GM21717 (cell line): ENCODE measurements at regions not wholly inside any gene's neighbourhood (a gene's known extent, or its start where the extent isn't known, plus 50 kb on each side); places are given as distances from the start of the nearest gene placed in this dataset.
"Not testable (repeated sequence)": the region's sequence is repeated elsewhere in the genome, so short reads cannot be mapped to it uniquely, and the experiment has no call there.

Experiments
- ATAC-seq: cut with Tn5 transposase; IDR thresholded peaks from one replicate; pipeline ENCODE4 v1.9.1; 2021; ENCODE audit warnings: mild to moderate bottlenecking, moderate library complexity; ENCODE audit not compliant: unreplicated experiment

- ATAC-seq: not testable (repeated sequence)
Observed at GRCh38 chr2:19615402-19615801, 257.0 kb upstream of the OSR1 start.

GRCh38 chr2:19614066-19614465 is 255.6 kb upstream of the OSR1 start:
- ATAC-seq: no peak

GRCh38 chr2:19611491-19612332 is 253.3 kb upstream of the OSR1 start:
- no peak for ATAC-seq

GRCh38 chr2:19609266-19609665 is 250.8 kb upstream of the OSR1 start:
- no peak for ATAC-seq

- no peak for ATAC-seq
Observed at GRCh38 chr2:19607931-19608771, 249.7 kb upstream of the OSR1 start.

GRCh38 chr2:19607400-19607799 is 249.0 kb upstream of the OSR1 start:
- ATAC-seq: no peak

- no peak for ATAC-seq
Observed at GRCh38 chr2:19600982-19601381, 242.6 kb upstream of the OSR1 start.

GRCh38 chr2:19600506-19600905 is 242.1 kb upstream of the OSR1 start:
- no peak for ATAC-seq

- no peak for ATAC-seq
Observed at GRCh38 chr2:19598971-19599370, 240.5 kb upstream of the OSR1 start.

- no peak for ATAC-seq
Observed at GRCh38 chr2:19592197-19592596, 233.8 kb upstream of the OSR1 start.

GRCh38 chr2:19589791-19590190 is 231.4 kb upstream of the OSR1 start:
- ATAC-seq: no peak

GRCh38 chr2:19580830-19581229 is 222.4 kb upstream of the OSR1 start:
- ATAC-seq: no peak

GRCh38 chr2:19580264-19580663 is 221.8 kb upstream of the OSR1 start:
- ATAC-seq: no peak

GRCh38 chr2:19579461-19579860 is 221.0 kb upstream of the OSR1 start:
- ATAC-seq: no peak

GRCh38 chr2:19577723-19578122 is 219.3 kb upstream of the OSR1 start:
- no peak for ATAC-seq

GRCh38 chr2:19576411-19576810 is 218.0 kb upstream of the OSR1 start:
- ATAC-seq: no peak

- ATAC-seq: no peak
Observed at GRCh38 chr2:19575641-19576040, 217.2 kb upstream of the OSR1 start.

GRCh38 chr2:19574778-19575260 is 216.4 kb upstream of the OSR1 start:
- ATAC-seq: no peak

- no peak for ATAC-seq
Observed at GRCh38 chr2:19573784-19574183, 215.4 kb upstream of the OSR1 start.

GRCh38 chr2:19571773-19572172 is 213.3 kb upstream of the OSR1 start:
- no peak for ATAC-seq

GRCh38 chr2:19569300-19569791 is 210.9 kb upstream of the OSR1 start:
- ATAC-seq: no peak

GRCh38 chr2:19568809-19569208 is 210.4 kb upstream of the OSR1 start:
- ATAC-seq: no peak
